ENCODE measurements at regions not wholly inside any gene's neighbourhood (a gene's known extent, or its start where the extent isn't known, plus 50 kb on each side); places are given as distances from the start of the nearest gene placed in this dataset.

- Histone ChIP-seq H3K27me3 (ENCODE audit: low read length) (no peaks in the 10 kb centered on the region), H3K4me3 (ENCODE audit: insufficient read depth, low read length, poor library complexity, severe bottlenecking) (no peak overlapping the region), H2AFZ (ENCODE audit: low read depth, low read length, severe bottlenecking) (no peak overlapping the region), H3K9ac (ENCODE audit: low read length) (no peak overlapping the region), H4K20me1 (ENCODE audit: low read depth, low read length) (no peaks in the 10 kb centered on the region), H3K27ac (ENCODE audit: low read depth, low read length) (no peak overlapping the region), H3F3A (ENCODE audit: insufficient read depth) (no peaks in the 10 kb centered on the region), H3K79me2 (ENCODE audit: insufficient read depth, low read length) (no peaks in the 10 kb centered on the region), H3K9me2 (replicated peaks; ENCODE audit: insufficient read depth, low read length) (no peaks in the 10 kb centered on the region), H3K9me3 (ENCODE audit: insufficient read depth, low read length) (no peaks in the 10 kb centered on the region), H3K4me2 (ENCODE audit: low read depth, low read length, poor library complexity, severe bottlenecking) (no peak overlapping the region), H3K36me3 (ENCODE audit: low read length) (no peaks in the 10 kb centered on the region)
- TF ChIP-seq EZH2phosphoT487 (conservative IDR thresholded peaks at IDR 0.05; ENCODE audit: low read length) (no peak), CTCF (IDR thresholded peaks at IDR 0.05; ENCODE audit: insufficient read depth, low read length, poor library complexity, severe bottlenecking) (no peak)
Measured at GRCh38 chr7:52909935-52910334, 125.5 kb upstream of the POM121L12 start.

DNA sequence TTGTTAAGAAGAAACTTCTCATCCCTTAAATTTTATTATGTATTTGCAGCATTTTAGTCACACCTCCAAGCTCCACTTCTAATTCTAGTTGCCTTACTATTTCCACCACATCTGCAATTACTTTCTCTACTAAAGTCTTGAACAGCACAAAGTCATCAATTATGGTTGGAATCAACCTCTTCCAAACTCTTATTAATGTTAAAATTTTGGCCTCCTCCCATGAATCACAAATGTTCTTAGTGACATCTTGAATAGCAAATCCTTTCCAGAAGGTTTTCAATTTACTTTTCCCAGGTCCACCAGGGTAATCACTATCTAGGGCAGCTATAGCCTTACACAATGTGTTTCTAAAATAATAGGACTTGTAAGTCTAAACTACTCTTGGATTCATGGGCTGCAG lies 126.3 kb upstream of the POM121L12 start:
- Histone ChIP-seq H3K36me3 (ENCODE audit: low read length) (no peaks in the 10 kb centered on the region), H3K4me3 (ENCODE audit: insufficient read depth, low read length, poor library complexity, severe bottlenecking) (no peak overlapping the region), H3K9ac (ENCODE audit: low read length) (no peak overlapping the region), H3K4me2 (ENCODE audit: low read depth, low read length, poor library complexity, severe bottlenecking) (no peak overlapping the region), H4K20me1 (ENCODE audit: low read depth, low read length) (no peaks in the 10 kb centered on the region), H3K79me2 (ENCODE audit: insufficient read depth, low read length) (no peaks in the 10 kb centered on the region), H2AFZ (ENCODE audit: low read depth, low read length, severe bottlenecking) (no peak overlapping the region), H3K27ac (ENCODE audit: low read depth, low read length) (no peak overlapping the region), H3F3A (ENCODE audit: insufficient read depth) (no peaks in the 10 kb centered on the region), H3K27me3 (ENCODE audit: low read length) (no peaks in the 10 kb centered on the region), H3K9me2 (replicated peaks; ENCODE audit: insufficient read depth, low read length) (no peaks in the 10 kb centered on the region), H3K9me3 (ENCODE audit: insufficient read depth, low read length) (no peaks in the 10 kb centered on the region)
- TF ChIP-seq CTCF (IDR thresholded peaks at IDR 0.05; ENCODE audit: insufficient read depth, low read length, poor library complexity, severe bottlenecking) (no peak), EZH2phosphoT487 (conservative IDR thresholded peaks at IDR 0.05; ENCODE audit: low read length) (no peak)

DNA sequence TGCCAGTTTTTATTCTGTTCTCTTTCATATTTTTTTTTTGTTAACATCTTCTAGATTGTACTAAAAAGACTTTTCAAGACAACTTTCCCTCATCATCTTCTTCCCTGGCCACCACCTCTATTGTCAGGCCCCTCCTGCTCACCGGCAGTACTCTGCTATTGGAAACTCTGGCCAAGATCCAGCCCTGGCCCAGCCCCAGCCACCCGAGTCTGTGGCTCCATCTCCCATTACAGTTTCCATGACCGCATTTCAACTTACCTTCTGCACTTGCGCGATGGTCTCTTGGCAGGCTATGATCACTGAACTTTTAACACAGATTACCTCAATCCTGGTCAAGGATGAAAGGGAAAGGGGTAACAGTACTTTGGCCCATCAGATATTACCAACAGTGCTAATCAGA lies 137.7 kb upstream of the POM121L12 start:
- TF ChIP-seq CTCF (IDR thresholded peaks at IDR 0.05; ENCODE audit: insufficient read depth, low read length, poor library complexity, severe bottlenecking) (no peak), EZH2phosphoT487 (conservative IDR thresholded peaks at IDR 0.05; ENCODE audit: low read length) (no peak)
- H3F3A ChIP-seq (ENCODE audit: insufficient read depth): no peaks in the 10 kb centered on the region
- no peaks in the 10 kb centered on the region for H3K36me3 ChIP-seq (ENCODE audit: low read length)
- H3K4me3 ChIP-seq (ENCODE audit: insufficient read depth, low read length, poor library complexity, severe bottlenecking): no peak overlapping the region
- H3K9ac ChIP-seq (ENCODE audit: low read length): no peak overlapping the region
- no peaks in the 10 kb centered on the region for H4K20me1 ChIP-seq (ENCODE audit: low read depth, low read length)
- H3K27ac ChIP-seq (ENCODE audit: low read depth, low read length): no peak overlapping the region
- no peaks in the 10 kb centered on the region for H3K9me2 ChIP-seq (replicated peaks; ENCODE audit: insufficient read depth, low read length)
- no peaks in the 10 kb centered on the region for H3K9me3 ChIP-seq (ENCODE audit: insufficient read depth, low read length)
- no peak overlapping the region for H3K4me2 ChIP-seq (ENCODE audit: low read depth, low read length, poor library complexity, severe bottlenecking)
- no peaks in the 10 kb centered on the region for H3K79me2 ChIP-seq (ENCODE audit: insufficient read depth, low read length)
- no peak overlapping the region for H2AFZ ChIP-seq (ENCODE audit: low read depth, low read length, severe bottlenecking)
- H3K27me3 ChIP-seq (ENCODE audit: low read length): no peaks in the 10 kb centered on the region

DNA sequence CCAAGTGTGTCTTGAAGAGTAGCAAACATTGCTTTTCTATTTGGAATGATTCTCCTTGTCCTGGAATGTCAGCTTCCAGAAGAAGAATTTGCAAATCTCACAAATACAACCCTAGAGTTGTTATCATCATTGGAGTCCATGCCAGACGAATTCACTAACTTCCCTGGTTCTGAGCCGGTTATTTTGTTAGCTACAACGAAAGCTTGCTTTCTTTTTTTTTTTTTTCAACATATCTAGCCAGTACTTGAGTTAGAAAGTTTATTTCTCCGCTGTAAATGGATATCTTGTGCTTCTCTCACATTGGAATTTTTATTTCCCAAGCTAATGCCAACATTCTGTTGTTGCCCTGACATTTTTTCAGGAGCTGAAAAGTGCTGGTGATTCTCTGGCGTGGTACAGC lies 138.1 kb upstream of the POM121L12 start:
- no peak overlapping the region for H2AFZ ChIP-seq (ENCODE audit: low read depth, low read length, severe bottlenecking)
- H3F3A ChIP-seq (ENCODE audit: insufficient read depth): no peaks in the 10 kb centered on the region
- H4K20me1 ChIP-seq (ENCODE audit: low read depth, low read length): no peaks in the 10 kb centered on the region
- H3K9me3 ChIP-seq (ENCODE audit: insufficient read depth, low read length): no peaks in the 10 kb centered on the region
- H3K27me3 ChIP-seq (ENCODE audit: low read length): no peaks in the 10 kb centered on the region
- no peak overlapping the region for H3K9ac ChIP-seq (ENCODE audit: low read length)
- TF ChIP-seq CTCF (IDR thresholded peaks at IDR 0.05; ENCODE audit: insufficient read depth, low read length, poor library complexity, severe bottlenecking): no peak
- no peak for TF ChIP-seq EZH2phosphoT487 (conservative IDR thresholded peaks at IDR 0.05; ENCODE audit: low read length)
- H3K79me2 ChIP-seq (ENCODE audit: insufficient read depth, low read length): no peaks in the 10 kb centered on the region
- H3K27ac ChIP-seq (ENCODE audit: low read depth, low read length): no peak overlapping the region
- H3K4me3 ChIP-seq (ENCODE audit: insufficient read depth, low read length, poor library complexity, severe bottlenecking): no peak overlapping the region
- H3K4me2 ChIP-seq (ENCODE audit: low read depth, low read length, poor library complexity, severe bottlenecking): no peak overlapping the region
- H3K36me3 ChIP-seq (ENCODE audit: low read length): no peaks in the 10 kb centered on the region
- H3K9me2 ChIP-seq (replicated peaks; ENCODE audit: insufficient read depth, low read length): no peaks in the 10 kb centered on the region
